GM18951 (cell line): ENCODE measurements at regions not wholly inside any gene's neighbourhood (a gene's known extent, or its start where the extent isn't known, plus 50 kb on each side); places are given as distances from the start of the nearest gene placed in this dataset.

Experiments
- POLR2A ChIP-seq: IDR thresholded peaks from 4 replicates; pipeline ENCODE4 v1.6.1; 2011; ENCODE audit warnings: mild to moderate bottlenecking; ENCODE audit not compliant: insufficient read length, insufficient read depth; ENCODE audit errors: extremely low read depth
- in situ Hi-C: fragments of 300-500 bp; cut with MboI; formaldehyde crosslinking; loops from one replicate; pipeline ENCODE4 v1.12.0; 2022; ENCODE audit warnings: low sequenced_read_pairs, mixed read lengths, inconsistent platforms; ENCODE audit not compliant: unreplicated experiment

GRCh38 chr16:5349101-5349500 is 251.5 kb upstream of the EEF2KMT start:
- in situ Hi-C loops = no loop called here
- no peak for TF ChIP-seq POLR2A

- TF ChIP-seq POLR2A = no peak
Measured at GRCh38 chr16:5347561-5347960, 250.0 kb upstream of the EEF2KMT start.

GRCh38 chr16:5336941-5337340 is 239.3 kb upstream of the EEF2KMT start:
- no peak for TF ChIP-seq POLR2A
- in situ Hi-C loops = no loop called here

More at GRCh38 chr16:5347561-5347960, 250.0 kb upstream of the EEF2KMT start:
- in situ Hi-C loops = no loop called here

GRCh38 chr16:5333991-5334390 is 236.4 kb upstream of the EEF2KMT start:
- in situ Hi-C loops = no loop called here
- TF ChIP-seq POLR2A = no peak

GRCh38 chr16:5333126-5333525 is 235.5 kb upstream of the EEF2KMT start:
- TF ChIP-seq POLR2A = no peak
- in situ Hi-C loops = no loop called here

- in situ Hi-C loops = no loop called here
- TF ChIP-seq POLR2A = no peak
Measured at GRCh38 chr16:5330058-5330457, 232.5 kb upstream of the EEF2KMT start.

GRCh38 chr16:5328546-5328945 is 231.0 kb upstream of the EEF2KMT start:
- no peak for TF ChIP-seq POLR2A
- in situ Hi-C loops = no loop called here

- in situ Hi-C loops = no loop called here
- no peak for TF ChIP-seq POLR2A
Measured at GRCh38 chr16:5326395-5326794, 228.8 kb upstream of the EEF2KMT start.

GRCh38 chr16:5325932-5326331 is 228.3 kb upstream of the EEF2KMT start:
- in situ Hi-C loops = no loop called here

GRCh38 chr16:5323284-5324141 is 225.9 kb upstream of the EEF2KMT start:
- no peak for TF ChIP-seq POLR2A
- in situ Hi-C loops = no loop called here

More at GRCh38 chr16:5325932-5326331, 228.3 kb upstream of the EEF2KMT start:
- TF ChIP-seq POLR2A = no peak

- TF ChIP-seq POLR2A = no peak
- in situ Hi-C loops = no loop called here
Measured at GRCh38 chr16:5321930-5322329, 224.3 kb upstream of the EEF2KMT start.

- in situ Hi-C loops = no loop called here
Measured at GRCh38 chr16:5319799-5320198, 222.2 kb upstream of the EEF2KMT start.

GRCh38 chr16:5315914-5316313 is 218.3 kb upstream of the EEF2KMT start:
- in situ Hi-C loops = no loop called here
- TF ChIP-seq POLR2A = no peak

More at GRCh38 chr16:5319799-5320198, 222.2 kb upstream of the EEF2KMT start:
- TF ChIP-seq POLR2A = no peak

- no peak for TF ChIP-seq POLR2A
- in situ Hi-C loops = no loop called here
Measured at GRCh38 chr16:5314377-5314776, 216.8 kb upstream of the EEF2KMT start.
